WI38 (cell line): ENCODE measurements at regions not wholly inside any gene's neighbourhood (a gene's known extent, or its start where the extent isn't known, plus 50 kb on each side); places are given as distances from the start of the nearest gene placed in this dataset.

Source experiments
- H3K4me3 ChIP-seq: 2 replicates; pipeline ENCODE4 v1.5.1; 2011; ENCODE audit warnings: low read depth, mild to moderate bottlenecking, control low read depth, low read length
- TF ChIP-seq, protein P1 (sequence below): IDR thresholded peaks from 2 replicates; pipeline ENCODE4 v1.5.1; 2012; ENCODE audit warnings: low read depth, mild to moderate bottlenecking, control low read depth, low read length

- H3K4me3 ChIP-seq = no peak overlapping the region
- TF ChIP-seq, protein P1, sequence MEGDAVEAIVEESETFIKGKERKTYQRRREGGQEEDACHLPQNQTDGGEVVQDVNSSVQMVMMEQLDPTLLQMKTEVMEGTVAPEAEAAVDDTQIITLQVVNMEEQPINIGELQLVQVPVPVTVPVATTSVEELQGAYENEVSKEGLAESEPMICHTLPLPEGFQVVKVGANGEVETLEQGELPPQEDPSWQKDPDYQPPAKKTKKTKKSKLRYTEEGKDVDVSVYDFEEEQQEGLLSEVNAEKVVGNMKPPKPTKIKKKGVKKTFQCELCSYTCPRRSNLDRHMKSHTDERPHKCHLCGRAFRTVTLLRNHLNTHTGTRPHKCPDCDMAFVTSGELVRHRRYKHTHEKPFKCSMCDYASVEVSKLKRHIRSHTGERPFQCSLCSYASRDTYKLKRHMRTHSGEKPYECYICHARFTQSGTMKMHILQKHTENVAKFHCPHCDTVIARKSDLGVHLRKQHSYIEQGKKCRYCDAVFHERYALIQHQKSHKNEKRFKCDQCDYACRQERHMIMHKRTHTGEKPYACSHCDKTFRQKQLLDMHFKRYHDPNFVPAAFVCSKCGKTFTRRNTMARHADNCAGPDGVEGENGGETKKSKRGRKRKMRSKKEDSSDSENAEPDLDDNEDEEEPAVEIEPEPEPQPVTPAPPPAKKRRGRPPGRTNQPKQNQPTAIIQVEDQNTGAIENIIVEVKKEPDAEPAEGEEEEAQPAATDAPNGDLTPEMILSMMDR = no peak
Measured at GRCh38 chr14:58887931-58888330, 250.2 kb downstream of the DACT1 start.

DNA sequence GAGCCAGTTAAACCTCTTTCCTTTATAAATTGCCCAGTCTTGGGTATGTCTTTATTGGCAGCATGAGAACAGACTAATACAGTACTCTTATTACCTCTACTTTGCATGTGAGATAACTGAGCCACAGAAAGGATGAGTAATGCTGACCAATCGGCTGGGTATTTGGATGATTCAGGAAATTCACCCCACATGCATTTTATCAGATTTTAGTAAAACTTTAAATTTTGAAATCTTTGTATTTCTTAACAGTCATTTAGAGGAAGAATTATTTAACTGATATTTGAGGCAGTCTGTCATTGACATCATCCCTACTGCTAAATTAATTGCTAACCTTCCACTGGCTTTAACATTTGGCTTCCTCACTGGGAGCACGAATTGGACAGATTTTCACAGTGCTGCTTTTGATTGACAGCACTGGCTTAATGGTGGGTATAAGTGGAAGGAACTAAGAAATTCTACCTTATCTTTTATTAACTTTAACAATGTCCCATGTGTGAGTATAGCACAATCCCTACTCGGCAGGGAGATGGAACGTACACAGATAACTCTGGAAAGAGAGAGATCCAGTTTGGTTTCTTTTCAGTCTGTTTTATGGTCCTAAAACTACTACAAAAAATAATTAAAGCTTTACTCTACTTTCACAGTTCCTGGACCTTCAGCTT, 261.0 kb downstream of the DACT1 start:
- TF ChIP-seq, protein P1 = no peak
- H3K4me3 ChIP-seq = no peak overlapping the region

DNA sequence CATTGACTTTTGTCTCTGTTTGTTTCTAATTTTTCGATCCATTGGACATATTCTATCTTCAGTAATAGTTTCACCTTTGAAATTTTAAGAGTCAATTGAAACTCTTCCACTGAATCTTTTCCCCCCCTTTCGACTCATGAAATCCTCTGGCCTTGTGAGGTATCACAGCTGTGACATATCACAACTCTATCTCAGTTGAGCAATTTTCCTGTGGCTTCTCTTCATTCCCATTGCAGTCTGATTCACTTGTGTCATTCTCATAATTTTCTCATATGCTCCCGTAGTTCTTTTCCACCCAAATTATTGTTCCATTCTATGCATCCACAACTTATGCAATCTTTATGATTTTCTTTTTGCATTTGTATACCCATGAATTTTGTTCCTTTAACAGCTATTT, 261.6 kb downstream of the DACT1 start:
- no peak overlapping the region for H3K4me3 ChIP-seq
- TF ChIP-seq, protein P1 = no peak

- TF ChIP-seq, protein P1 = no peak
- H3K4me3 ChIP-seq = no peak overlapping the region
Measured at GRCh38 chr14:58901826-58902225, 264.1 kb downstream of the DACT1 start.

- TF ChIP-seq, protein P1 = no peak
- H3K4me3 ChIP-seq = no peak overlapping the region
Measured at GRCh38 chr14:58904776-58905175, 267.0 kb downstream of the DACT1 start.

DNA sequence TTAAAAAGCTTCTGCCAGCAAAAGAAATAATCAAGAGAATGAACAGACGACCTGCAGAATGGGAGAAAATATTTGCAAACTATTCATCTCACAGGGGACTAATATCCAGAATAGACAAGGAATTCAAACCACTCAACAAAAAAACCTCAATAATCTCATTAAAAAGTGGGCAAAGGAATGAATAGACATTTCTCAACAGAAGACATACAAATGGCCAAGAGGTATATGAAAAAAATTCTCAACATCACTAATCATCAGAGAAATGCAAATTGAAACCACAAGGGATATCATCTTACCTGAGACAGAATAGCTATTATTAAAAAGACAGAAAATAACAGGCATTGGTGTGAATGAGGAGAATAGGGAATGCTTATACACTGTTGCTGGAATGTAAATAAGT, 270.0 kb downstream of the DACT1 start:
- TF ChIP-seq, protein P1 = no peak
- no peak overlapping the region for H3K4me3 ChIP-seq

GRCh38 chr14:58912287-58912686, 274.5 kb downstream of the DACT1 start:
- H3K4me3 ChIP-seq = no peak overlapping the region
- TF ChIP-seq, protein P1 = no peak
